Keratinocyte (primary cell): ENCODE measurements at regions not wholly inside any gene's neighbourhood (a gene's known extent, or its start where the extent isn't known, plus 50 kb on each side); places are given as distances from the start of the nearest gene placed in this dataset.

ENCODE experiments used
- DNase-seq: peaks from one replicate; pipeline ENCODE4 v3.0.0-alpha.2; 2011; ENCODE audit warnings: low read depth, missing footprints, low spot score
- FAIRE-seq: peaks from 2 replicates; lab custom pipeline; 2011; peaks lifted over from hg19 to GRCh38; lab: Jason Lieb, UNC
- H2AFZ ChIP-seq: 2 replicates; pipeline ENCODE4 v1.6.0; 2012; ENCODE audit warnings: low read length, control low read depth, inconsistent platforms; ENCODE audit not compliant: control insufficient read depth
- H3K27ac ChIP-seq: 2 replicates; pipeline ENCODE4 v1.5.1; 2011; ENCODE audit warnings: low read length; ENCODE audit not compliant: control insufficient read depth, insufficient read depth
- H3K27me3 ChIP-seq: 3 replicates; pipeline ENCODE4 v1.6.0; 2011; ENCODE audit warnings: low read length; ENCODE audit not compliant: control insufficient read depth, insufficient read depth; ENCODE audit errors: extremely low read depth
- H3K36me3 ChIP-seq, 2 experiments: 2 replicates in 1 of 2; 3 replicates in 1 of 2; pipeline ENCODE4 v1.5.1; 2011; ENCODE audit warnings: low read length in 2 of 2, mild to moderate bottlenecking in 1 of 2; ENCODE audit not compliant: control insufficient read depth in 2 of 2, insufficient read depth in 2 of 2; ENCODE audit errors: extremely low read depth in 1 of 2
- H3K4me1 ChIP-seq: 3 replicates; pipeline ENCODE4 v1.5.1; 2011; ENCODE audit warnings: low read length; ENCODE audit not compliant: control insufficient read depth, insufficient read depth; ENCODE audit errors: extremely low read depth
- H3K4me2 ChIP-seq: 3 replicates; pipeline ENCODE4 v1.6.0; 2011; ENCODE audit warnings: low read depth, low read length; ENCODE audit not compliant: control insufficient read depth, insufficient read depth; ENCODE audit errors: extremely low read depth
- H3K4me3 ChIP-seq, 3 experiments: fragments of 200-600 bp in 1 of 3; sonication (generic) in 1 of 3; 2 replicates in 2 of 3; 3 replicates in 1 of 3; pipeline ENCODE4 v1.5.1; 2011 to 2016; ENCODE audit warnings: low read length in 3 of 3, mild to moderate bottlenecking in 3 of 3, control low read depth in 2 of 3, inconsistent platforms in 1 of 3, low read depth in 1 of 3, mixed read lengths in 1 of 3, mixed run types in 1 of 3, moderate library complexity in 1 of 3; ENCODE audit not compliant: control insufficient read depth in 2 of 3, insufficient read depth in 2 of 3; ENCODE audit errors: extremely low read depth in 1 of 3
- H3K79me2 ChIP-seq: 2 replicates; pipeline ENCODE4 v1.6.0; 2012; ENCODE audit warnings: low read length; ENCODE audit not compliant: control insufficient read depth, insufficient read depth
- H3K9ac ChIP-seq: 3 replicates; pipeline ENCODE4 v1.6.0; 2011; ENCODE audit warnings: low read length; ENCODE audit not compliant: control insufficient read depth, insufficient read depth; ENCODE audit errors: extremely low read depth
- H3K9me1 ChIP-seq: 3 replicates; pipeline ENCODE4 v1.6.0; 2011; ENCODE audit warnings: low read length; ENCODE audit not compliant: control insufficient read depth, insufficient read depth; ENCODE audit errors: extremely low read depth
- H3K9me3 ChIP-seq: 2 replicates; pipeline ENCODE4 v1.5.1; 2012; ENCODE audit warnings: low read depth, low read length; ENCODE audit not compliant: control insufficient read depth
- H4K20me1 ChIP-seq: 3 replicates; pipeline ENCODE4 v1.6.0; 2011; ENCODE audit warnings: low read length; ENCODE audit not compliant: control insufficient read depth, insufficient read depth; ENCODE audit errors: extremely low read depth
- CTCF ChIP-seq, 3 experiments: IDR thresholded peaks in 1 of 3; conservative IDR thresholded peaks in 1 of 3; optimal IDR thresholded peaks in 1 of 3; 2 replicates in 2 of 3; 3 replicates in 1 of 3; pipeline versions ENCODE3 to v1.5.1; 2011; ENCODE audit warnings: low read length in 3 of 3, mild to moderate bottlenecking in 3 of 3, moderate library complexity in 2 of 3, control low read depth in 1 of 3, inconsistent platforms in 1 of 3; ENCODE audit not compliant: insufficient read depth in 2 of 3; ENCODE audit errors: extremely low read depth in 1 of 3
- EZH2 ChIP-seq: IDR thresholded peaks from one replicate; pipeline ENCODE4 v1.6.1; 2012; ENCODE audit warnings: inconsistent platforms, mild to moderate bottlenecking, low read length, moderate library complexity
- dilution Hi-C: fragments of 300-500 bp; cut with MboI; formaldehyde crosslinking; loops from one replicate; pipeline ENCODE4 v1.7.0; 2020; ENCODE audit warnings: low sequenced_read_pairs; ENCODE audit not compliant: extremely low pct_ligation_motif_present

- H3K4me2 ChIP-seq: no peak overlapping the region
- no peak overlapping the region for H3K4me3 ChIP-seq
- H3K27ac ChIP-seq: no peak overlapping the region
- no peaks in the 10 kb centered on the region for H3K79me2 ChIP-seq
- H2AFZ ChIP-seq: no peak overlapping the region
- H3K4me1 ChIP-seq: no peaks in the 10 kb centered on the region
- H3K27me3 ChIP-seq: no peaks in the 10 kb centered on the region
- FAIRE-seq: no peak
- H3K9ac ChIP-seq: no peak overlapping the region
- TF ChIP-seq CTCF (optimal IDR thresholded peaks at IDR 0.05 in 1 of 3, IDR thresholded peaks at IDR 0.05 in 1 of 3, conservative IDR thresholded peaks at IDR 0.05 in 1 of 3; ENCODE audit: extremely low read depth in 1 of 3, insufficient read depth in 2 of 3, low read length in 3 of 3) (no peak), EZH2 (no peak)
- dilution Hi-C loops: no loop called here
- no peak for DNase-seq
- peaks cover 12% of the 10 kb centered on the region for H3K9me3 ChIP-seq
- no peaks in the 10 kb centered on the region for H4K20me1 ChIP-seq
- no peaks in the 10 kb centered on the region for H3K36me3 ChIP-seq
- H3K9me1 ChIP-seq: no peaks in the 10 kb centered on the region
These were observed 71.1 kb upstream of the ADGRA1 start for GRCh38 chr10:133016493-133017202.

GRCh38 chr10:133015816-133016462 lies 71.8 kb upstream of the ADGRA1 start:
- FAIRE-seq: no peak
- Histone ChIP-seq H3K9me1 (no peaks in the 10 kb centered on the region), H3K27me3 (no peaks in the 10 kb centered on the region), H4K20me1 (no peaks in the 10 kb centered on the region), H3K4me1 (no peaks in the 10 kb centered on the region), H3K79me2 (no peaks in the 10 kb centered on the region), H2AFZ (no peak overlapping the region), H3K9ac (no peak overlapping the region), H3K36me3 (no peaks in the 10 kb centered on the region), H3K27ac (no peak overlapping the region), H3K4me3 (no peak overlapping the region), H3K4me2 (no peak overlapping the region), H3K9me3 (peaks cover 13% of the 10 kb centered on the region)
- no peak for TF ChIP-seq CTCF (optimal IDR thresholded peaks at IDR 0.05 in 1 of 3, IDR thresholded peaks at IDR 0.05 in 1 of 3, conservative IDR thresholded peaks at IDR 0.05 in 1 of 3; ENCODE audit: extremely low read depth in 1 of 3, insufficient read depth in 2 of 3, low read length in 3 of 3)
- TF ChIP-seq EZH2: no peak
- DNase-seq: no peak
- dilution Hi-C loops: no loop called here
